Mesenchymal stem cell (in vitro differentiated cells and primary cell): ENCODE measurements at regions not wholly inside any gene's neighbourhood (a gene's known extent, or its start where the extent isn't known, plus 50 kb on each side); places are given as distances from the start of the nearest gene placed in this dataset.
"Not testable (repeated sequence)": the region's sequence is repeated elsewhere in the genome, so short reads cannot be mapped to it uniquely, and the experiment has no call there.

Experiments
- DNase-seq: peaks from one replicate; pipeline ENCODE4 v3.0.0-alpha.2; 2013
- H2AFZ ChIP-seq: one replicate; pipeline ENCODE4 v1.6.1; 2013; ENCODE audit warnings: low read depth, mild to moderate bottlenecking, control low read depth, inconsistent platforms, low read length, moderate library complexity
- H2AK5ac ChIP-seq: 2 replicates; pipeline ENCODE4 v1.6.1; 2013; ENCODE audit warnings: low read length, moderate library complexity, mild to moderate bottlenecking, inconsistent platforms; ENCODE audit not compliant: severe bottlenecking
- H2BK120ac ChIP-seq: one replicate; pipeline ENCODE4 v1.6.1; 2013; ENCODE audit warnings: low read depth, mild to moderate bottlenecking, inconsistent platforms, low read length, moderate library complexity
- H2BK12ac ChIP-seq, 2 experiments: one replicate each; pipeline ENCODE4 v1.6.1; 2013; ENCODE audit warnings: inconsistent platforms in 2 of 2, low read length in 2 of 2, mild to moderate bottlenecking in 2 of 2, moderate library complexity in 2 of 2, control low read depth in 1 of 2
- H2BK15ac ChIP-seq: one replicate; pipeline ENCODE4 v1.6.1; 2013; ENCODE audit warnings: mild to moderate bottlenecking, low read depth, inconsistent platforms; ENCODE audit not compliant: poor library complexity, severe bottlenecking
- H2BK5ac ChIP-seq: 2 replicates; pipeline ENCODE4 v1.6.1; 2013; ENCODE audit warnings: low read depth, mild to moderate bottlenecking, low read length, control low read depth, inconsistent platforms; ENCODE audit not compliant: poor library complexity, severe bottlenecking
- H3K14ac ChIP-seq, 2 experiments: one replicate each; pipeline ENCODE4 v1.6.1; 2013; ENCODE audit warnings: inconsistent platforms in 2 of 2, low read length in 2 of 2, control low read depth in 1 of 2, mild to moderate bottlenecking in 1 of 2, moderate library complexity in 1 of 2
- H3K18ac ChIP-seq, 2 experiments: one replicate each; pipeline ENCODE4 v1.6.1; 2013; ENCODE audit warnings: inconsistent platforms in 2 of 2, low read length in 2 of 2, control low read depth in 1 of 2, low read depth in 1 of 2, mild to moderate bottlenecking in 1 of 2
- H3K23ac ChIP-seq, 2 experiments: one replicate each; pipeline ENCODE4 v1.6.1; 2013; ENCODE audit warnings: inconsistent platforms in 2 of 2, low read length in 2 of 2, mild to moderate bottlenecking in 2 of 2, moderate library complexity in 2 of 2, control low read depth in 1 of 2
- H3K27ac ChIP-seq: 2 replicates; pipeline ENCODE4 v1.5.1; 2013; ENCODE audit warnings: mild to moderate bottlenecking, moderate library complexity, low read length, control low read depth, inconsistent platforms; ENCODE audit not compliant: poor library complexity, severe bottlenecking
- H3K27me3 ChIP-seq, 2 experiments: 2 replicates each; pipeline versions ENCODE4 v1.6.1 to v1.7.0; 2013; ENCODE audit warnings: low read length in 2 of 2, mild to moderate bottlenecking in 2 of 2, moderate library complexity in 2 of 2, control low read depth in 1 of 2, inconsistent platforms in 1 of 2; ENCODE audit not compliant: control insufficient read depth in 1 of 2, insufficient read depth in 1 of 2
- H3K36me3 ChIP-seq, 2 experiments: 2 replicates each; pipeline versions ENCODE4 v1.6.1 to v1.7.0; 2013; ENCODE audit warnings: low read length in 2 of 2, control low read depth in 1 of 2, inconsistent platforms in 1 of 2, low read depth in 1 of 2, mild to moderate bottlenecking in 1 of 2; ENCODE audit not compliant: insufficient read depth in 2 of 2, control insufficient read depth in 1 of 2
- H3K4ac ChIP-seq, 2 experiments: one replicate each; pipeline ENCODE4 v1.6.1; 2013; ENCODE audit warnings: inconsistent platforms in 2 of 2, low read length in 2 of 2, mild to moderate bottlenecking in 2 of 2, moderate library complexity in 2 of 2, control low read depth in 1 of 2, low read depth in 1 of 2
- H3K4me1 ChIP-seq: 2 replicates; pipeline ENCODE4 v1.6.1; 2013; ENCODE audit warnings: low read depth, low read length, control low read depth; ENCODE audit not compliant: control insufficient read depth, insufficient read depth
- H3K4me2 ChIP-seq: 2 replicates; pipeline ENCODE4 v1.6.1; 2013; ENCODE audit warnings: low read length, mild to moderate bottlenecking, inconsistent platforms; ENCODE audit not compliant: poor library complexity, severe bottlenecking
- H3K4me3 ChIP-seq, 2 experiments: 2 replicates each; pipeline versions ENCODE4 v1.5.1 to v1.7.0; 2013; ENCODE audit warnings: low read length in 2 of 2, mild to moderate bottlenecking in 2 of 2, control low read depth in 1 of 2, low read depth in 1 of 2; ENCODE audit not compliant: insufficient read depth in 1 of 2
- H3K79me1 ChIP-seq: replicated peaks from 2 replicates; pipeline ENCODE4 v1.6.1; 2013; ENCODE audit warnings: mild to moderate bottlenecking, control low read depth, low read length, inconsistent platforms; ENCODE audit not compliant: poor library complexity, severe bottlenecking
- H3K9ac ChIP-seq: 2 replicates; pipeline ENCODE4 v1.7.0; 2013; ENCODE audit warnings: mild to moderate bottlenecking, low read length, moderate library complexity
- H3K9me3 ChIP-seq: 2 replicates; pipeline ENCODE4 v1.7.0; 2013; ENCODE audit warnings: mild to moderate bottlenecking, low read length; ENCODE audit not compliant: control insufficient read depth
- H4K8ac ChIP-seq: one replicate; pipeline ENCODE4 v1.6.1; 2013; ENCODE audit warnings: inconsistent platforms, mild to moderate bottlenecking, low read length, moderate library complexity
- H4K91ac ChIP-seq: one replicate; pipeline ENCODE4 v1.6.1; 2013; ENCODE audit warnings: mild to moderate bottlenecking, low read length, inconsistent platforms
- WGBS: methylation state at CpG from one replicate; pipeline ENCODE4 v1.1.7; 2013; ENCODE audit warnings: mixed read lengths; 5-methylcytosine and 5-hydroxymethylcytosine counted together

- no peak overlapping the region for H2AFZ ChIP-seq
- DNase-seq, result no peak
- peaks cover 0 to 9% of the 10 kb centered on the region in 2 experiments for H3K27me3 ChIP-seq
- H3K9ac ChIP-seq, result no peak overlapping the region
- no peak overlapping the region for H3K14ac ChIP-seq
- H3K4me3 ChIP-seq, result no peak overlapping the region
- no peak overlapping the region for H2BK12ac ChIP-seq
- H3K4ac ChIP-seq, result no peak overlapping the region
- H3K36me3 ChIP-seq, result no peaks in the 10 kb centered on the region
- no peaks in the 10 kb centered on the region for H3K9me3 ChIP-seq
- no peak overlapping the region for H3K23ac ChIP-seq
- no peaks in the 10 kb centered on the region for H3K79me1 ChIP-seq
- H2BK15ac ChIP-seq, result no peak overlapping the region
- H3K18ac ChIP-seq, result no peak overlapping the region
- no peak overlapping the region for H4K91ac ChIP-seq
- no peak overlapping the region for H4K8ac ChIP-seq
- no peak overlapping the region for H2AK5ac ChIP-seq
- no peak overlapping the region for H2BK5ac ChIP-seq
- H2BK120ac ChIP-seq, result no peak overlapping the region
- H3K4me2 ChIP-seq, result no peak overlapping the region
- no peak overlapping the region for H3K27ac ChIP-seq
- H3K4me1 ChIP-seq, result peaks cover 3% of the 10 kb centered on the region
Measured at GRCh38 chr1:157448636-157449035, 103.7 kb downstream of the FCRL5 start.

DNA sequence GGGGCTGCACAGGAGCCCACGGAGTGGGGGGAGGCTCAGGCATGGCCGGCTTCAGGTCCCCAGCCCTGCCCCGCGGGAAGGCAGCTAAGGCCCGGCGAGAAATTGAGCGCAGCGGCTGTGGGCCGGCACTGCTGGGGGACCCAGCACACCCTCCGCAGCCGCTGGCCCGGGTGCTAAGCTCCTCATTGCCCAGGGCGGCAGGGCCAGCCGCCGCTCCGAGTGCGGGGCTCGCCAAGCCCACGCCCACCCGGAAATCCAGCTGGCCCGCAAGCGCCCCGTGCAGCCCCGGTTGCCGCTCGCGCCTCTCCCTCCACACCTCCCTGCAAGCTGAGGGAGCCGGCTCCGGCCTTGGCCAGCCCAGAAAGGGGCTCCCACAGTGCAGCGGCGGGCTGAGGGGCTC, 106.0 kb downstream of the FCRL5 start:
- H3K36me3 ChIP-seq, H3K27me3 ChIP-seq, H2AFZ ChIP-seq, H2BK5ac ChIP-seq, H3K4ac ChIP-seq, DNase-seq, H3K4me1 ChIP-seq, H2BK120ac ChIP-seq, H2BK15ac ChIP-seq, H3K79me1 ChIP-seq, H3K9ac ChIP-seq, H2AK5ac ChIP-seq, H3K9me3 ChIP-seq, H3K18ac ChIP-seq, H3K27ac ChIP-seq, H4K8ac ChIP-seq, H3K4me3 ChIP-seq, H2BK12ac ChIP-seq, H3K23ac ChIP-seq, H3K14ac ChIP-seq, H4K91ac ChIP-seq, H3K4me2 ChIP-seq: not testable (repeated sequence)
- 95% methylated on average over 30 of the region's 31 CpGs for WGBS

- not testable (repeated sequence) for H2BK12ac ChIP-seq, H3K27ac ChIP-seq, H3K4me2 ChIP-seq, H3K18ac ChIP-seq, H3K27me3 ChIP-seq, H3K9ac ChIP-seq, H2AFZ ChIP-seq, H3K4me3 ChIP-seq, DNase-seq, H3K4me1 ChIP-seq, H2BK15ac ChIP-seq, H3K9me3 ChIP-seq, H3K14ac ChIP-seq, H2BK5ac ChIP-seq, H3K79me1 ChIP-seq, H4K91ac ChIP-seq, H2BK120ac ChIP-seq, H3K4ac ChIP-seq, H3K36me3 ChIP-seq, H2AK5ac ChIP-seq, H3K23ac ChIP-seq, H4K8ac ChIP-seq
- WGBS, result 96% methylated on average over 13 of the region's 15 CpGs
Measured at GRCh38 chr1:157445616-157446140, 106.6 kb downstream of the FCRL5 start.

- Histone ChIP-seq H2BK15ac (no peak overlapping the region), H3K18ac (no peak overlapping the region), H2AK5ac (no peak overlapping the region), H3K27ac (peak overlapping the region; percentile 69), H3K4me3 (no peak overlapping the region), H3K4me2 (peak overlapping the region; percentile 16), H3K9ac (no peak overlapping the region), H3K14ac (no peak overlapping the region), H3K79me1 (no peaks in the 10 kb centered on the region), H3K4me1 (peaks cover 3% of the 10 kb centered on the region), H3K23ac (no peak overlapping the region), H3K9me3 (no peaks in the 10 kb centered on the region), H2AFZ (no peak overlapping the region), H3K4ac (no peak overlapping the region), H2BK120ac (no peak overlapping the region), H2BK5ac (no peak overlapping the region), H3K36me3 (no peaks in the 10 kb centered on the region), H3K27me3 (no peaks in the 10 kb centered on the region), H4K91ac (no peak overlapping the region), H2BK12ac (no peak overlapping the region), H4K8ac (no peak overlapping the region)
- DNase-seq, result no peak
- WGBS, result no CpG with 5 or more reads among the region's 1 CpG
Measured at GRCh38 chr1:157442065-157442464, 110.2 kb downstream of the FCRL5 start.
